ENCODE measurements at regions not wholly inside any gene's neighbourhood (a gene's known extent, or its start where the extent isn't known, plus 50 kb on each side); places are given as distances from the start of the nearest gene placed in this dataset.

GRCh38 chr14:26121181-26121580 lies 476.7 kb downstream of the NOVA1 start:
- no peaks in the 10 kb centered on the region for H3K27me3 ChIP-seq (ENCODE audit: insufficient read depth, poor library complexity, severe bottlenecking)
- H3K27ac ChIP-seq (replicated peaks), result no peak overlapping the region
- H3K4me3 ChIP-seq (replicated peaks; ENCODE audit: insufficient read depth, low read length), result no peak overlapping the region
- DNase-seq (ENCODE audit: low read depth in 1 of 2, low spot score in 1 of 2), result no peak
- TF ChIP-seq GABPA (IDR thresholded peaks at IDR 0.05; ENCODE audit: low read depth) (no peak), POLR2AphosphoS5 (IDR thresholded peaks at IDR 0.05; ENCODE audit: low read depth) (no peak), REST (IDR thresholded peaks at IDR 0.05; ENCODE audit: insufficient replicate concordance, low read depth) (no peak)
- TF ChIP-seq, protein P1, sequence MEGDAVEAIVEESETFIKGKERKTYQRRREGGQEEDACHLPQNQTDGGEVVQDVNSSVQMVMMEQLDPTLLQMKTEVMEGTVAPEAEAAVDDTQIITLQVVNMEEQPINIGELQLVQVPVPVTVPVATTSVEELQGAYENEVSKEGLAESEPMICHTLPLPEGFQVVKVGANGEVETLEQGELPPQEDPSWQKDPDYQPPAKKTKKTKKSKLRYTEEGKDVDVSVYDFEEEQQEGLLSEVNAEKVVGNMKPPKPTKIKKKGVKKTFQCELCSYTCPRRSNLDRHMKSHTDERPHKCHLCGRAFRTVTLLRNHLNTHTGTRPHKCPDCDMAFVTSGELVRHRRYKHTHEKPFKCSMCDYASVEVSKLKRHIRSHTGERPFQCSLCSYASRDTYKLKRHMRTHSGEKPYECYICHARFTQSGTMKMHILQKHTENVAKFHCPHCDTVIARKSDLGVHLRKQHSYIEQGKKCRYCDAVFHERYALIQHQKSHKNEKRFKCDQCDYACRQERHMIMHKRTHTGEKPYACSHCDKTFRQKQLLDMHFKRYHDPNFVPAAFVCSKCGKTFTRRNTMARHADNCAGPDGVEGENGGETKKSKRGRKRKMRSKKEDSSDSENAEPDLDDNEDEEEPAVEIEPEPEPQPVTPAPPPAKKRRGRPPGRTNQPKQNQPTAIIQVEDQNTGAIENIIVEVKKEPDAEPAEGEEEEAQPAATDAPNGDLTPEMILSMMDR (IDR thresholded peaks at IDR 0.05; ENCODE audit: insufficient read depth, low read length), result no peak

DNA sequence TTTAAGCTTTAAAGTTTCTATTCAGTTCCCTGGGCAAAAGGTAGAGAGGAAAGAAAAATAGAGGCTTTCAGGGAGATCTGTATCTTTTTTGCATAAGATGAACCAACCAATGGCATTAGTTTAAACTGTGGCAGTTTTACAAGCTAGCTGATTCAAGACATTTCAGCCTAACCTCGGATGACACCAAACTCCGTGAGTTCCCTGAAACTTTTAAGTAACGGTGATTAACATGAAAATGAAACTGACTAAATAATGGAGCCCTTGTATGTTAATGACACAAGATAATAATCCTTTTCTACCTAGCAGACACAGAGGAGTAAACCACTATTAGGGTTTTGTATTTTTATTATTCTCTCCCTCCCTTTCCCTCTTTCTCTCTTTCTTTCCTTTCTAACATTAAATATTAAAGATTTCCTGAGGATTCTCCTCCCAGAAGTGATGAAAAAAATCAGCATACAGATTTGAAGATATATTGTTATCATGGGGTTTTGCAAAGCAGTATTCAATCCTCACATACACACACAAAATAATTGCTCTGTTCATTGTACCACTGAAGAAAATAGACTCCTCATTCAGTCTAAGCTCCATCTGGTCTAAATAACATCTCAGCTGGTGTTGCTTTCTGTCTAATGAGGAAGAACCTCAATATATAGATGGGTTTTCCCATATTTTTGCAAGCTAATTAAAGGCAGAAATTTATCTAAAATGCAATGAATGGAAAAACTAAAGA lies 483.8 kb downstream of the NOVA1 start:
- H3K27ac ChIP-seq (replicated peaks), result no peak overlapping the region
- no peak for DNase-seq (ENCODE audit: low read depth in 1 of 2, low spot score in 1 of 2)
- TF ChIP-seq REST (IDR thresholded peaks at IDR 0.05; ENCODE audit: insufficient replicate concordance, low read depth), result no peak
- no peak for TF ChIP-seq SPI1 (IDR thresholded peaks at IDR 0.05; ENCODE audit: borderline replicate concordance, low read depth)
- TF ChIP-seq, protein P1 (IDR thresholded peaks at IDR 0.05; ENCODE audit: insufficient read depth, low read length), result no peak
- no peak for TF ChIP-seq POLR2AphosphoS5 (IDR thresholded peaks at IDR 0.05; ENCODE audit: low read depth)
- no peak for TF ChIP-seq GABPA (IDR thresholded peaks at IDR 0.05; ENCODE audit: low read depth)
- H3K4me3 ChIP-seq (replicated peaks; ENCODE audit: insufficient read depth, low read length), result no peak overlapping the region
- H3K27me3 ChIP-seq (ENCODE audit: insufficient read depth, poor library complexity, severe bottlenecking), result no peaks in the 10 kb centered on the region

DNA sequence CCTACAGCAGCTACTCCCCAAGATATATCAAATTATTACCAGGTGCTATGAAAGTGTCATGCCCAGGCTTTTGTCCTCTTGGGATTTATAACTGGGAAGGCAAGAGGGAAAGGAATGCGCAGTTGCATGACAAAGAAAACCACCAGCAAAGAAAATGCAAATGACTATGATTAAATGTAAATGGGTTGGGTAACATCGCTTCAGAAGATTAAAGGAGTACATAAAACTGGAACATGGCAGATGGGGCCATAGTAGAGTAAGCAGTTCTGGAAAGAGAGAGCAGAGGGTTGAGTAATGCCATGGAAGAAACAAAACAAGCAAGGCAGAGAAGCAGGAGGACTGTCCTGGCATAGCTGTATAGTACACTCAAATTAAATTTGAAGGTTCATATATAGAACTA lies 493.1 kb downstream of the NOVA1 start:
- TF ChIP-seq REST (IDR thresholded peaks at IDR 0.05; ENCODE audit: insufficient replicate concordance, low read depth) (no peak), POLR2AphosphoS5 (IDR thresholded peaks at IDR 0.05; ENCODE audit: low read depth) (no peak), SPI1 (IDR thresholded peaks at IDR 0.05; ENCODE audit: borderline replicate concordance, low read depth) (no peak), GABPA (IDR thresholded peaks at IDR 0.05; ENCODE audit: low read depth) (no peak)
- TF ChIP-seq, protein P1 (IDR thresholded peaks at IDR 0.05; ENCODE audit: insufficient read depth, low read length), result no peak
- no peak overlapping the region for H3K27ac ChIP-seq (replicated peaks)
- DNase-seq (ENCODE audit: low read depth in 1 of 2, low spot score in 1 of 2), result no peak
- H3K4me3 ChIP-seq (replicated peaks; ENCODE audit: insufficient read depth, low read length), result no peak overlapping the region
- no peaks in the 10 kb centered on the region for H3K27me3 ChIP-seq (ENCODE audit: insufficient read depth, poor library complexity, severe bottlenecking)
